HG03039 (cell line): ENCODE measurements at regions not wholly inside any gene's neighbourhood (a gene's known extent, or its start where the extent isn't known, plus 50 kb on each side); places are given as distances from the start of the nearest gene placed in this dataset.
"Not testable (repeated sequence)": the region's sequence is repeated elsewhere in the genome, so short reads cannot be mapped to it uniquely, and the experiment has no call there.

ENCODE experiments used
- ATAC-seq: cut with Tn5 transposase; IDR thresholded peaks from one replicate; pipeline ENCODE4 v1.9.1; 2021; ENCODE audit warnings: mild to moderate bottlenecking, moderate library complexity; ENCODE audit not compliant: unreplicated experiment

- ATAC-seq: no peak
Measured at GRCh38 chr12:127771546-127771945, 495.4 kb upstream of the TMEM132C start.

GRCh38 chr12:127773520-127773919 lies 493.4 kb upstream of the TMEM132C start:
- no peak for ATAC-seq

GRCh38 chr12:127774828-127775227 lies 492.1 kb upstream of the TMEM132C start:
- no peak for ATAC-seq

- ATAC-seq: no peak
Measured at GRCh38 chr12:127779301-127780045, 487.5 kb upstream of the TMEM132C start.

GRCh38 chr12:127780881-127781280 lies 486.1 kb upstream of the TMEM132C start:
- ATAC-seq: no peak

GRCh38 chr12:127781336-127781735 lies 485.6 kb upstream of the TMEM132C start:
- no peak for ATAC-seq

- no peak for ATAC-seq
Measured at GRCh38 chr12:127785540-127785939, 481.4 kb upstream of the TMEM132C start.

GRCh38 chr12:127785986-127786590 lies 480.9 kb upstream of the TMEM132C start:
- no peak for ATAC-seq

GRCh38 chr12:127787544-127787943 lies 479.4 kb upstream of the TMEM132C start:
- no peak for ATAC-seq

- no peak for ATAC-seq
Measured at GRCh38 chr12:127790376-127790775, 476.6 kb upstream of the TMEM132C start.

- no peak for ATAC-seq
Measured at GRCh38 chr12:127791217-127791616, 475.8 kb upstream of the TMEM132C start.

GRCh38 chr12:127797918-127798317 lies 469.1 kb upstream of the TMEM132C start:
- no peak for ATAC-seq

- no peak for ATAC-seq
Measured at GRCh38 chr12:127802271-127802670, 464.7 kb upstream of the TMEM132C start.

- ATAC-seq: no peak
Measured at GRCh38 chr12:127803545-127803944, 463.4 kb upstream of the TMEM132C start.

- ATAC-seq: no peak
Measured at GRCh38 chr12:127809275-127809674, 457.7 kb upstream of the TMEM132C start.

- no peak for ATAC-seq
Measured at GRCh38 chr12:127810041-127810440, 456.9 kb upstream of the TMEM132C start.

- ATAC-seq: not testable (repeated sequence)
Measured at GRCh38 chr12:127810459-127810858, 456.5 kb upstream of the TMEM132C start.

- ATAC-seq: no peak
Measured at GRCh38 chr12:127811988-127812387, 455.0 kb upstream of the TMEM132C start.

GRCh38 chr12:127813147-127813546 lies 453.8 kb upstream of the TMEM132C start:
- no peak for ATAC-seq

GRCh38 chr12:127819056-127819455 lies 447.9 kb upstream of the TMEM132C start:
- ATAC-seq: no peak

GRCh38 chr12:127820271-127820670 lies 446.7 kb upstream of the TMEM132C start:
- no peak for ATAC-seq

- no peak for ATAC-seq
Measured at GRCh38 chr12:127820846-127821245, 446.1 kb upstream of the TMEM132C start.
